Ovary (tissue), 7 donors: ENCODE measurements at regions not wholly inside any gene's neighbourhood (a gene's known extent, or its start where the extent isn't known, plus 50 kb on each side); places are given as distances from the start of the nearest gene placed in this dataset.

ENCODE experiments used
- DNase-seq, 5 donors: peaks; one replicate each; pipeline ENCODE4 v3.0.0-alpha.2; 2019 to 2020
- H3K27ac ChIP-seq, 2 donors: fragments of 200-600 bp; one replicate each; pipeline versions ENCODE4 v1.5.1 to v1.8.0; 2019 to 2022
- H3K27me3 ChIP-seq: fragments of 200-600 bp; one replicate; pipeline ENCODE4 v1.8.0; 2022
- H3K36me3 ChIP-seq: fragments of 200-600 bp; sonication (generic); one replicate; pipeline ENCODE4 v1.5.1; 2019
- H3K4me1 ChIP-seq: one replicate; pipeline ENCODE4 v1.8.1; 2013; ENCODE audit warnings: mild to moderate bottlenecking, moderate library complexity; ENCODE audit not compliant: insufficient read depth
- H3K4me3 ChIP-seq: fragments of 200-600 bp; sonication (generic); one replicate; pipeline ENCODE4 v1.5.1; 2017
- H3K9me3 ChIP-seq, 2 donors: fragments of 200-600 bp in 1 of 2; sonication (generic) in 1 of 2; one replicate each; pipeline versions ENCODE4 v1.5.1 to v1.8.1; 2013 to 2019; ENCODE audit warnings: mild to moderate bottlenecking in 1 of 2, moderate library complexity in 1 of 2
- EP300 ChIP-seq: sonication (generic); formaldehyde crosslinking; IDR thresholded peaks from one replicate; pipeline ENCODE4 v1.6.1; 2017; ENCODE audit warnings: antibody characterized with exemption
- POLR2A ChIP-seq: fragments of 450-650 bp; IDR thresholded peaks from one replicate; pipeline ENCODE4 v1.6.1; 2017; ENCODE audit warnings: antibody characterized with exemption, mild to moderate bottlenecking, moderate library complexity
- WGBS, 3 donors: extraction: QIAGEN DNeasy Blood & Tissue Kit in 1 of 3; methylation state at CpG; one replicate each; pipeline versions ENCODE4 v1.1.5 to v1.1.7; 2013 to 2017; 5-methylcytosine and 5-hydroxymethylcytosine counted together
- intact Hi-C, 4 donors: fragments of 100-400 bp; cut with DNase I; formaldehyde crosslinking; loops; one replicate each; pipeline versions ENCODE4 v1.11.0 to v1.15.1; 2022 to 2023
- TF ChIP-seq, protein P1 (sequence below), 3 donors: fragments of 450-650 bp in 2 of 3; fragments of 200-600 bp in 1 of 3; IDR thresholded peaks; one replicate each; pipeline versions ENCODE4 v1.5.1 to v1.8.0; 2016 to 2022; ENCODE audit warnings: antibody characterized with exemption in 3 of 3, mild to moderate bottlenecking in 1 of 3
- donor health status: DM: no; HTN: no; CAD: no; lungs with moderate emphysema.
- donor health status: DM: no; HTN: no; CAD: no.
- donor health status: Bipolar disorder and iron deficiency.
- donor health status: DM: no; HTN: no; CAD: no.
- donor health status: DM: yes; HTN: yes; CAD: no.

DNA sequence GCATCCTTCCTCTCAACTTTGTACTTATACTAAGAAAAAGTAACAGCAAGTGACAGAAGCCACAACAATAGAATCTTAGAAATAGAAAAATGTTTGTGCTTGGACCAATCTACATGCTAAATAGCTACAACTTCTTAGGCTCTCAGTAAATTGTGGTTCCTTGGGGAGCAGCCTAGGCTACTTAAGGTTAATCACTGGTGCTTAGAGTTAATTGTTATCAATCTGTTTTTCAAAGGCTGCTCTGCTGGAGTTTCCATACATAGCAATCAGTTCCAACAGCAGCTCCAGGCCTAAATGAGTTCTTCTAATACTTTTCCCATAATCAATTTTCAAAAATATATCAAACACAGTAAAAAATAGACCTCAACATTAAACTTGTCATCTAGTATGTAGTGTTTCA lies 571.4 kb downstream of the EPHA7 start:
- Histone ChIP-seq H3K4me3 (no peak overlapping the region), H3K9me3 (no peaks in the 10 kb centered on the region), H3K27ac (no peak overlapping the region), H3K4me1 (no peaks in the 10 kb centered on the region), H3K27me3 (no peaks in the 10 kb centered on the region), H3K36me3 (no peaks in the 10 kb centered on the region)
- intact Hi-C loops = no loop called here
- no peak for TF ChIP-seq EP300
- TF ChIP-seq, protein P1, sequence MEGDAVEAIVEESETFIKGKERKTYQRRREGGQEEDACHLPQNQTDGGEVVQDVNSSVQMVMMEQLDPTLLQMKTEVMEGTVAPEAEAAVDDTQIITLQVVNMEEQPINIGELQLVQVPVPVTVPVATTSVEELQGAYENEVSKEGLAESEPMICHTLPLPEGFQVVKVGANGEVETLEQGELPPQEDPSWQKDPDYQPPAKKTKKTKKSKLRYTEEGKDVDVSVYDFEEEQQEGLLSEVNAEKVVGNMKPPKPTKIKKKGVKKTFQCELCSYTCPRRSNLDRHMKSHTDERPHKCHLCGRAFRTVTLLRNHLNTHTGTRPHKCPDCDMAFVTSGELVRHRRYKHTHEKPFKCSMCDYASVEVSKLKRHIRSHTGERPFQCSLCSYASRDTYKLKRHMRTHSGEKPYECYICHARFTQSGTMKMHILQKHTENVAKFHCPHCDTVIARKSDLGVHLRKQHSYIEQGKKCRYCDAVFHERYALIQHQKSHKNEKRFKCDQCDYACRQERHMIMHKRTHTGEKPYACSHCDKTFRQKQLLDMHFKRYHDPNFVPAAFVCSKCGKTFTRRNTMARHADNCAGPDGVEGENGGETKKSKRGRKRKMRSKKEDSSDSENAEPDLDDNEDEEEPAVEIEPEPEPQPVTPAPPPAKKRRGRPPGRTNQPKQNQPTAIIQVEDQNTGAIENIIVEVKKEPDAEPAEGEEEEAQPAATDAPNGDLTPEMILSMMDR (IDR thresholded peaks at IDR 0.05) = no peak
- TF ChIP-seq POLR2A = no peak
- no peak for DNase-seq

DNA sequence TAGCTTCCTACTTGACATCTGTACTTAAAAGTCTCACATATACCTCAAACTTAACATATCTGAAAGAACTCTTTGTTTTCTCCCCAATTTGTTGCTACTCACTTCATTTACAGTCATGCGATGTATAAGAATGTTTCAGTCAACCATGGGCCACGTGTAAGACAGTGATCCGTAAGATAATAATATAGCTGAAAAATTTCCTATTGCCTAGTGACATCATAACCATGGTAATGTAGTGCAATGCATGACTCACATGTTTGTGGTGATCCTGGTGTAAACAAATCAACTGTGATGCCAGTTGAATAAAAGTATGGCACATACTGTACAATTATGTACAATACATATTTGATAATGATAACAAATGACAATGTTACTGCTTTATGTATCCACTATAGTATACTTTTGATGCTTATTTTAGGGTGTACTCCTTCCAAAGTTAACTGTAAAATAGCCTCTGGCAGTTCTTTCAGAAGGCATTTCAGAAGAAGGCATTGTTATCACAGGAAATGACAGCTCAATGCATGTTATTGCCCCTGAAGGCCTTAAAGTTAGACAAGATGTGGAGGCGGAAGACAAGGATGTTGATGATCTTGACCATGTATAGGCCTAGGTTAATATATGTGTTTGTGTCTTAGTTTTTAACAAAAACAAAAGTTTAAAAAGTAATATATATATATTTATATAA lies 579.0 kb downstream of the EPHA7 start:
- DNase-seq = no peak
- 84 to 94% (median 94%) methylated on average over 4 of the region's 4 CpGs for WGBS, 3 donors

DNA sequence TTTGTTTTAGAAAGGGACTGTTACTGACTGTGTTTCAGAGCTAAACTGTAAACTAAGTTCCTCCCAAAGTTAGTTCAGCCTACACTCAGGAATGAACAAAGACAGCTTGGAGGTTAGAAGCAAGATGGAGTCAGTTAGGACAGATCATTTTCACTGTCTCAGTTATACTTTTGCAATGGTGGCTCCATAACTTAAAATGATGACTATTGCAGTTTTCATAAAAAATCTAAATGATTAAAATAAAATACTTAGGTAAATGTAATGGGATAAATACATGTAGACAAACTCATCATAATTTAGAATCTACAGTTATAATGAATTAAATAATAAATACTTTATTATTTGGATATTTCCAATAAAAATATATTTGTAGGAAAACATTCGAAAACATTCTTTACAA lies 590.6 kb downstream of the EPHA7 start:
- 94 to 97% (median 96%) methylated on average over 1 of the region's 1 CpG for WGBS, 3 donors
- Histone ChIP-seq H3K36me3 (no peaks in the 10 kb centered on the region), H3K27ac (no peak overlapping the region), H3K4me1 (no peaks in the 10 kb centered on the region), H3K4me3 (no peak overlapping the region), H3K27me3 (no peaks in the 10 kb centered on the region), H3K9me3 (no peaks in the 10 kb centered on the region)
- intact Hi-C loops = no loop called here
- DNase-seq = no peak
- TF ChIP-seq EP300 (no peak), POLR2A (no peak)
- TF ChIP-seq, protein P1 (IDR thresholded peaks at IDR 0.05) = no peak

More for the DNA sequence above, 579.0 kb downstream of the EPHA7 start:
- Histone ChIP-seq H3K36me3 (no peaks in the 10 kb centered on the region), H3K4me3 (no peak overlapping the region), H3K9me3 (no peaks in the 10 kb centered on the region), H3K27me3 (no peaks in the 10 kb centered on the region), H3K4me1 (no peaks in the 10 kb centered on the region), H3K27ac (no peak overlapping the region)
- TF ChIP-seq, protein P1 (IDR thresholded peaks at IDR 0.05) = no peak
- intact Hi-C loops = no loop called here

DNA sequence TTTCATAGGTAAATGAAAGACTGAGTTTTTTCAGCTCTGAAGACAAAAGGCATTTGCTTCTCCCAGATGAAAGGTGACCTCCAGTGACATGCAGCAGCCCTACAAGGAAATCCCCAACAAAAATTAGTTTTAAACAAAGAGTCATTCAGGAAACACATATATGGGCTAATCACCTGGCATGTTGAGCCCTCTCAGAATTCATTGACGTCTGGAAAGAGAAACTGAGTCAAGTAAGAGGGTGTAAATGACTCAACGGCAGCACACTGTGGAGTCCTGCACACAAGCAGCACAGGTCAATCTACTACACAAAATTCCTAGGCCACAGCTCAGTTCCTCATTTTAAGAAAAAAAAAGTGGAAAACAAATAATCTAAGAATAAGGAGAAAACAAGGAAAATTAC lies 592.3 kb downstream of the EPHA7 start:
- Histone ChIP-seq H3K27ac (no peak overlapping the region), H3K27me3 (no peaks in the 10 kb centered on the region), H3K4me1 (no peaks in the 10 kb centered on the region), H3K9me3 (no peaks in the 10 kb centered on the region), H3K36me3 (no peaks in the 10 kb centered on the region), H3K4me3 (no peak overlapping the region)
- intact Hi-C loops = no loop called here
- no peak for DNase-seq
- TF ChIP-seq, protein P1 (IDR thresholded peaks at IDR 0.05) = no peak
- TF ChIP-seq POLR2A (no peak), EP300 (no peak)
- WGBS, 3 donors = 80 to 82% (median 80%) methylated on average over 2 of the region's 2 CpGs
